Stimulated activated CD8-positive, alpha-beta memory T cell treated with anti-CD3 and anti-CD28 coated beads, Interleukin-15, amount 100 ng/mL, for 24 hours (primary cell): ENCODE measurements at regions not wholly inside any gene's neighbourhood (a gene's known extent, or its start where the extent isn't known, plus 50 kb on each side); places are given as distances from the start of the nearest gene placed in this dataset.
"Not testable (repeated sequence)": the region's sequence is repeated elsewhere in the genome, so short reads cannot be mapped to it uniquely, and the experiment has no call there.

ENCODE experiments used
- DNase-seq: peaks from one replicate; pipeline ENCODE4 v3.0.0-alpha.2; 2020; ENCODE audit warnings: low read depth

DNA sequence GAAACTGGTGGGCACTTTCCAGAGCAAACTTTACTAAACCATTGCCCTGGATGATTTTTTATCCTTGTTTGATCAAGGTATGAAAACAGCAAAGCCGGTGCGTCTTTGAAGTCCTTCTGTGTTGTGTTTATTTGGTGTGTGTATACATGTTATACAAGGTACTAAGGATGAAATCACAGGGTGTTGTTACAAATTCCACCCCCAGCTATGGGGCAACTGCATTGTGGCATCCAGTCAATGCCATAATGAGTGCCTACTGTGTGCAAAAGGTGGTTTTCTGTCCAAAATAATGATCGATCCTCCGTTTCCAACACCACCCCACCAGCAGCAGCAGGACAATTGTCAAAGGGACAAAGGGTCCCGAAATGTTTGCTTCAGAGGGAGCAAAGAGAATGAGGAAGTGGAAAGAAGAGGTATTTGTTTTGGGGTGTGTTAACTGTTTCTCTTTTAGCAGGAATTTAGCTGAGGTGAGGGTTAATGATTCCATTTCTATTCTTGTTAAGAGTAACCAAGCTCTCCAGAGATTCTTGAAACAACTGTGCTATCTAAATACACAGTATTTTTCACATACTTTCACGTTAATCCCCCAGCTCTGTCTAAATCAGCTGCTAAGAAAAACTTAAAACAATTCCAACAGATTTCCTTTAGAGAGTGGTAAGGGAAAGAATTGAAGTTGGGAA, 568.7 kb upstream of the KLF4 start:
- DNase-seq: no peak

DNA sequence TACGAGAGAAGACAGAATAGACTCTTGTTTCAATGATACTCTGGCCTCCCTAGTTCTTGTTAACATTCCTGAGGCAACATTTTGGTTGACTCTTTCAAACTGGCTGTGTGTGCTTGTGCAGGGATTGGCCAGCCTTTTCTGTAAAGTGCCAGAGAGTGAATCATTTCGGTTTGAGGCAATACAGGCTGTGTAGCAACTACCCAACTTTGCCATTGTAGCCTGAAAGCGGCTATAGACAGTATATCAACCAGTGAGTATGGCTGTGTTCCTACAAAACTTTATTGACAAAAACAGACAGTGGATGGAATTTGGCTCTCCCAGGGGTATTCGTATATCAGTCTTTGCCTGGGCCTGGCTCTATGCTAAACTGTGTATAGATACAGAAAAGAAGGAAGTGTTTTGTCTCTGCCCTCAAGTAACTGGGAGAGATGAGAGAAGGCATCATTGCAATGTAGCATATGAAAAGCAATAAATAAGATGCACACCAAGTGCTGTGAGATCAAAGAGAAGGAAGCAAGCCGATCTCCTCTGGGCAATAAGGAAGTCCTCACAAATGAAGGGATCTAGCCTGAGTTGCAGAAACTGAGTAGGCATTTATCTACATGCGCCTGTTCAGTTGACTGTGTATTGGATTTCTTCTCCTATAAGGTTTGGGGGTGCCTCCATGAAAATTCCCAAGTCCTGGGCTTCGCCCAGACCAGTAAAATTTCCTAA, 568.0 kb upstream of the KLF4 start:
- DNase-seq: no peak

DNA sequence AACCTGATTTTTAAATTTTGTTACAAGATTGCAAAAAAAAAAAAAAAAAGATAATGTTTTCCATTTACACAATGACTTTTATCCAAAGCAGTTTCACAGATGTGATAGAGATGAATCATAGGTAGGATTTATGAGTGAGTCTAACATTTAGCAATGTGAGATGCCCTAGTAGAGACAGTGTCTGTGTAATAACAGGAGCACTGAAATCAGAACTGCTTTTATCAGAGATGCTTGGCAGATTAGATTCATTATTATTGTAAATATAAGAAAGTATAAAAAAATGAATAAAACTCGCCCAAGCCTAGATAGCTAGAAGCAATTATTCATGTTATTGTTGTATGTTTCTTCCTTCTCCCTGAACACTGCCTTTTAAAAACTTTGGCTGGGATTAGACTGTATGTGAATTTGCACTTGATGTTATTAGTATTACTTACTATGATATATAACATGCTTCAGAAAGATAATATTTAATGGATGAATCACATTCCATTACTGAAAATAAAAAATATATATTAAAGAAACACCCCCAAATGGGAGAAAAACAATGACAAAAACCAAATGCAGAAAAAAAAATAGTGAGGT, 567.3 kb upstream of the KLF4 start:
- DNase-seq: no peak

DNA sequence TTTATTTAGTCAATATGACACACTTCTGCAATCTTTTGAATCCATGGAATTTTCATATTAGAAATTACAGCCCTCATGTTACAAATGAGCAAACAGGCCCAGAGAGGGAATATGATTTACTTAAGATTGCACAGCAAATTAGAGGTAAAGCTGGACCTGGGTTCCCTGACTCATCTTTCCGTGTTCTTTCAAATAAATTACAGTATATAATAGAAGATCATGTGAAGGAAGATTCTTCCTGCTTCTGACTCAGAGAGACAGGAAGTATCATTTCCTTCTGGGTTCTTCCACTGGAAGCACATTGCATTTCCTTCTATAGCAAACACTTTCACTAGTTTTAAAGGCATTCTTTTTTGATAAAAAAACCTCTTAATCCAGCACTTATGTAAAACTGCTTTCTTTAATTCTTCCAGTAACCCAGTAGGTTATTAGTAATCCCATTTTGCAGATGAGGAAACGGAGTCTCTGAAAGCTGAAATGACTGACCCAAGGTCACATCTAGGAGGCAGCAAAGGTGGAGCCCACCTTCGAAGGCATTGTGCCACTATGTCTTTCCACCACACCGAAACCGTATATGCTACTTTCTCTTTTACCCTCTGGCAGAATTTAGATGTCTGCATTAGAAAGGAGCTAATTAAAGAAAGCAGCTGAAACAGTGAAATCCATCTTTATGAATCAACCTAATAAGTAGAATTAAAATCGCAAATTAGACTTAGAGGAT, 566.7 kb upstream of the KLF4 start:
- no peak for DNase-seq

DNA sequence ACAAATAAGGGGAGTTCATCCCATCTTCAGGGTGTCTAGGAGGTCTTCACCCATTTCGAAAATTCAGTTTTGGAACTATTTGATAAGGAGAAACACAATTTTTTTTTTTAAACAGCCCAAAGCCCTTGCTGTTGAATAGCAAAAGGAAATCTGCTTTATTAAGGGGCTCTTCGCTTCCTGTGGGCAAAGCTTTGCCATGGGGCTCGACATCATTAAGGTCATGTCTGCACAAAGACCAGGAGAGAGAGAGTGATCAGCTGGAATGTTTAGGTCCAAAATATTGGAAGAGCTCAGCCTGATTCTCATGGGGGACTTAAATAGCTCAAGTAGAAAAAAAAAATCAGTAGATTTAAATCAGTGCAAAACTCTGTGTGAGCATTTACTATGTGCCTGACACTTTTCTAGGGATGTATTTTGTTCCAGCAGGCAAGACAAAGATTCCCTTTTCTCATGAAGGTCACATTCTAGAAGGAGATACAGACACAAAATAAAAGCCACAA, 564.6 kb upstream of the KLF4 start:
- DNase-seq: no peak

DNA sequence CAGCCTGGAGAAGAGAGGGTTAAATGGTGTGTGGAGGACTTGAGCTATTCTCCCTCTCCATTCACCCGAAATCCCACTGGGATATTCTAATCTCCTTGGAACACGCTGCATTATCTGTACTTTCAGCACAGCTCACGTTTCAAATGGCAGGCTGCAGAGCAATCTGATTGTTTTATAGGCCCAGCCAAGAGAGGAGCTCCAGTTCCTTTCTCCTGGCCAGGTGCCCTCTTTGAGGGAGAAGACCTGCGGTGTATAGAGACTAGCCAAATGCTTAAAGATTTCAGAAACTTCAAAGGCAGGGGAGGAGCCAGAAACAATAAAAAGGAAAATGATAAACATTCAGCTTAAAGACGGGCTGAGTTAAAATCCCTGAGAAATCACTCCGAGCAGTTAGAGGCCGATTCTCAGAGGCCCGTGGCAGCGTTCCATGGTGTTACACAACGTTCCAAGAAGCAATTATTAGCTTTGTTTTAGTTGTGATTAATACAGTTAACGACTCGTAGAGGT, 564.0 kb upstream of the KLF4 start:
- DNase-seq: no peak

DNA sequence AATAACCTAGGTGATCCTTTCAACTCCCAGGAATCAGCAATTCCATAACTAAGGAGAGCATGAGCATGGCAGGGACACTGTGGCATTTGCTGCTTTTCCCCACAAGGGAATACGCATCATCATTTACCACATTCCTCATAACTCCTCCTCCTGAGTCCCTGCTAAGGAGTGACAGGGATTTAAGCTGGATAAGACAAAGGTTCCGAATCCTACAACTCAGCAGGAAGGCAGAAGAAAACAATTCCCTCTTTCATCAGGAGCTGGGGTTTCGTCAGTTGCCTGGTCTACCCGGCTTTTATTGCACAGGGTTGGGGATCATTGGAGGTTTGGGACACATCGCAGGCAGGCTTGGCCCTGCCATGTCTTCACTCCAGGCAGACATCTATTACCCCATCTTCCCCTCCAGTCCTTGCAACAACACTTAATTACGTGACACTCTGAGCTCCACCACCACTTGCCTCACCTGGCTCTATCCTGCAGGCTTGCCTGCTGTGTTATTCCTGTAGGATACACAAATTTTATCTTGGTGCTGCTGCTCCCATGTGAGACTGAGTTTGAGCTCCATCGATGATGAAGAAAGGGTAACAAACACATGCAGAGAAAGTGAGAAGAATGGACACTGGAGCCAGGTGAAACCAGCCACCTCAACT, 563.0 kb upstream of the KLF4 start:
- no peak for DNase-seq

DNA sequence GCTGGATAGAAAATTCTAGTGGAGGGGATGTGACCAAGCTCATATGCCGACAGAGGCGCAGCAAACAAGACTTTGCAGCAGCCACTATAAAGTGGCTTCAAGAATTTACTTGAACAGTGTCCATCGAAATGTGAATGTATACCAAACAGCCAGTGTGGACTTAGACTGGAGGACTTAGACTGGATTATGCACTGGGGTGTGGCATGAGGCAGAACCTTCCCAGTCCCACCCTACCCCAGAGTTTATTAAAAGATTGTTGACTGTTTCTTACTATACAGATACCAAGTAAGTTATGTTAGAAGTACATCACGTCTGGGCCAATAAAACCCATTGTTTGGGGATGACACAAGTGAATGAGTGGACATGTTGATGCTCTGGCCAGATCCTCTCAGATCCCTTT, 561.3 kb upstream of the KLF4 start:
- no peak for DNase-seq

DNA sequence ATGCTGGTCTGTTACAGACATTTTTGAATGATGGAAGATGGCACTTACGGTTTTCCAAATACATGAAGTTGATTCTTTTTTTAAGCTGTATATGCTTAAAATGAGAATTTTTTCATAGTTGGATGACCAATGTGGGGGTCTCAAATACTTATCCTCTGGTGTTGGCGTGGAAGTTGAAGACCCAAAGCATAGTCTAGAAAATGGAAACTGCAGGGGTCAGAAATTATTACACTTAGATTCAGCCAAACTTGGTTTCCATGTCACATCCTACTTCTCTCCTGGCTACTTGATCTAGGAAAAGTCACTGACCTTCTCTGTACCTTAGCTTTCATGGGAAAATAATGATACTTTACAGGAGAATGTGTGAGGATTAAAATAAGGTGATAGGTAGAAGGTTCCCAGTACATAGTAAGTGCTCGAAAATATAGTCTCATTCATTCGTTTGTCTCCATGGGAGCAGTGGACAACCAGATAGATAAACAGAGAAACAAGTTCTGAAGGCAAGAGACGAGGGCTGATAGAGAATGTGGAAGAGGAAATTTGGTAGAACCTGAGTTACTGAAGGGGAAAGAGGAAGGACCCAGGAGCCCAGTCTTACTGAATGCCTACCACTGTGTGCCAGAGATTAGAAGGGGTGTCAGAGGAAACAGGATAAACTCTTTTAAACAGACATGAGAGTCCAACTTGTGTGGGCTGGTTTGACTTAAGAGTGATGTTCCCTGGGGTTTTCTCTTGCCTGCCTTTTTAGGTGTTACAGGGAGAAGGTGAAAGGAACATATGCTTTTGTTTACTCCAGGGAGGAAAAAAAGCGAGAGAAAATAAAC, 560.3 kb upstream of the KLF4 start:
- DNase-seq: no peak

DNA sequence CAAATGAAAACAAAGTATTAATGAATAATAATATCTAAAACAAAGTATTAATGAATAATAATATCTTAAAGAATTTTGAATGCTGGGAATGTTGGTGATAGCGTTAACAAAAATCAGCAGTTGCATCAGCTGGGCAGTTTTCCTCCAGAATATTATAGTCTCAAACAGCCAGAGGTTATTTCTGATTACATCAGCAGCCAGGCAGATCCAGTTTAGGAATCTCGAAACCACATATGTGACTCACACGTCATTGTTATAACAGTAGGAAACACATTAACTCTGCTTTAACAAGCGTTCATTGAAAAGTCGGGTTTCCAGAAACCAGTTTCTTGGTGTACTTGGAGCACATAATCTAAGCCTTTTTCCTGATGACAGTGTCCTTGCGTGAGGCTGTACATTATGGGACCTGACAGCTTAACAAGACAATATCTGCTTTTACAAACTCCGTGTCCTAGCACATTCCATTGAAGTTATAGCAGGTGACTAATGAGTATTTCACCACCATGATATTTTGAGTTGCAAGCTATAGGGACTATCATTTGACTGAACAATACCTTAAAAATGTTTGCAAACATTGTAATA, 559.5 kb upstream of the KLF4 start:
- DNase-seq: no peak

DNA sequence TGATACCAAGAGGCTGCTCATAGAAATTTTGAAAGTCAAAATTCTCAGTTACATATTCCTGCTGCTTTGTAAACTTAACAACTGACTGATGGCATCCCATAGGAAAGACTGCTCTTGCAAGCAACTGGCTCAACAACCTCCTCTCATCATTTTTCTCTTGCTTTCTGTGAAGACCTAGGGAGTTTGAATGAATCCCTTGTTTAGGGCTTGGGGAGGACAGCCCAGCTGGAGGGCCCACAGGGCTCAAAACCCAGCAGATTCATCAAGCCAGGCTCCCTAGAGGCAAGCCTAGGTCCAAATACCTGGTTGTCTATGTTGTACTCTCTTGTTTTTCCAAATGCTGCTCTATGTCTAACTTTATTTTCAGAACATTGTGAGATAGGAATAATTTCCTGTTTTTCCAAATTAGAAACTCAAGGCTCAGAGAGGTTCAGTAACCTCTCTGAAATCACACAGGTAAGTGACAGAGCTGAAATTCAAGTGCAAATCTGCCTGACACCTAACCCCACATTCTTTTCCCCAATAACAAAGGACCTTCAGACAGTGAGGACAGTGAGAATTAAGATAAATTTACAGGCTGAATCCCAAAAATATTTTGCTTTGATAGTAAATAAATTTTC, 558.9 kb upstream of the KLF4 start:
- no peak for DNase-seq

DNA sequence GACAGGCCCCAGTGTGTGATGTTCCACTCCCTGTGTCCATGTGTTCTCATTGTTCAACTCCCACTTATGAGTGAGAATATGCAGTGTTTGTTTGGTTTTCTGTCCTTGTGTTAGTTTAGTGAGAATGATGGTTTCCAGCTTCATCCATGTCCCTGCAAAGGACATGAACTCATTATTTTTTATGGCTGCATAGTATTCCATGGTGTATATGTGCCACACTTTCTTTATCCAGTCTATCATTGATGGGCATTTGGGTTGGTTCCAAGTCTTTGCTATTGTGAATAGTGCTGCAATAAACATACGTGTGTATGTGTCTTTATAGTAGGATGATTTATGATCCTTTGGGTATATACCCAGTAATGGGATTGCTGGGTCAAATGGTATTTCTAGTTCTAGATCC, 558.2 kb upstream of the KLF4 start:
- DNase-seq: not testable (repeated sequence)

DNA sequence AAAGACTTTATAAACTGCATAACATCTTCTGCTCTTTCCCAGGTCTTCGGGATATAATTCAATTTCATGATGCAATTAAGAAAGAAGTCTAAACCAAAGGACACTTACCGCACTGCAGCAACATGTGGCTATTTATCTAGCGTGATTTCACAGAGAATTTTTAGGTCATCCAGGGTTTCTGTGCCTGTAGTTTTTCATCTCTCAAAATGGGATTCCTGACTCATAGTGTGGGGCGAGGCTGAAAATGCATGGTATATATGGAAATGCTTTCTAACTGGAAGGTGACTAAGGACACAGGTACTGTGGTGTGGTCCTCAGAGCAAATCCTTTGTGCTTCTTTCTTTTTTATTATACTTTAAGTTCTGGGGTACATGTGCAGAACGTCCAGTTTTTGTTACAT, 557.7 kb upstream of the KLF4 start:
- no peak for DNase-seq

DNA sequence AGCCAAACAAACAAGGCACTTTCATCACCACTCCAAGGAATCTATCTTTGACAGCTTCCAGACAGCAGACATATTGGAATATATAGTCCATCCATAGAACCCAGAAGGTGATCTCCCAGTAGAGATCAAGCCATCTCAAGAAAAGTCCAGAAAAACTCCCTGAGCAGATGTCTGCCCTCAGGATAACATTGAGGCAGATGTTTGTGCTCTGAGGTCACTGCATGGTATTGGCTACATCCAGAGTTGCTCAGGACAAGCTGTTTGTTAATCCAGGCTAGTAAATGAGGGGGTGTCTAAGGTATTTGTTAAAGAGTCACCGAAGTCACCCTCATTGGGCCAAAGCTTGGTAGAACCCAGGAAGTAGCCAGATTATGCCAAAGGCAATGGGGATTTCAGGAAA, 556.3 kb upstream of the KLF4 start:
- DNase-seq: no peak

DNA sequence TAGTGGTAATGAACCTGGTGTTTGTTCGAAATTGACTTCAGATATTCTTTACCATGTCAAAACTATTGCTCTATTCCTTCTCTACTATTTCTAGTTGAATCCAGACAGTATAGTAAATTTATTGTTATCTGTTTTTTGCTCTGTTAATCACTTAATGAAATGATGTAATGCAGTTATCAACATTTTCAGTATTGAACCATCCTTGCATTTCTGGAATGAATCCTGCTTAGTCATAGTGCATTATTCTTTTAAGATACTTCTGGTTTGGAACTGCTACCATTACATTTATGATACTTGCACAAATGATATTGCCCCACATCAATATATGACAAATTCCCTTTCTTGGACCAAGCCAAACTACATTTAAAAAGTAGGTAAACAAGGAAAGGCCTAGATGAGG, 554.0 kb upstream of the KLF4 start:
- DNase-seq: no peak

DNA sequence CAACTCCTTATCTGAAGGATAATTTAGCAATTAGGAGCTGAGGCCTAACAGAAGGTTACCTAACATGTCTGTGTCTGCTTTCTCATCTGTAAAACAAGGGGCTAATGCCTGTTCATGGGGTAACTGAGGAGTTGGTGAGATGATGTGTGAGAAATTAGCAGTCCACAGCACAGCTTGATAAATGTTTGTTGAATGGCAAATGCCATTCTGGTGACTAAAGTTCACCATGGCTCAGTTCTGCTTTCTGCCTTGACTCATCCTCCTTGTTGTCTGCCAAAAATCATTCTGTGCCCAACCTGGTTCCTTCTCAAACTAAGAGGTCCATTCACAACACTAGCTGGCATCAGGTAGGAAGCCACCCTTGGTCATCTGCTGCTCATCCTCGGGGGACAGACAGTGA, 552.0 kb upstream of the KLF4 start:
- DNase-seq: no peak

DNA sequence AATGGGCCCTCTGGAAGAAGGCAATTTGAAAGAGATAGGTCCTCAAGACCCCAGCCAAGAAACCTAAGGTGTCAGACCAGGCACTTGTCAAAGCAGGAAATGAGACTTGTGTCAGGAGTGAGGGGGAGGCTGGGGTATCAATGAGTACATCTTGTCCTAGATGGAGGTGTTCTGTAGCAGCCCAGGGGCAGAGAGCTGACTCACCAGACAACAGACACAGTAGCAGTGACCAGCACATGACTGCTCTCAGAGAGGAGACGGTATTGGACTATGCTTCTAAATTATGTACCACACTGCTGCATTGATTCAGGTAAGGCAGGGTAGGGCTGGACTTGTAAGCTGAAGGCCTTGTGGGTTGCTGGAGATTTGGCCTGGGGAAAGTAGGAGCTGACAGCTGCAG, 551.2 kb upstream of the KLF4 start:
- no peak for DNase-seq

DNA sequence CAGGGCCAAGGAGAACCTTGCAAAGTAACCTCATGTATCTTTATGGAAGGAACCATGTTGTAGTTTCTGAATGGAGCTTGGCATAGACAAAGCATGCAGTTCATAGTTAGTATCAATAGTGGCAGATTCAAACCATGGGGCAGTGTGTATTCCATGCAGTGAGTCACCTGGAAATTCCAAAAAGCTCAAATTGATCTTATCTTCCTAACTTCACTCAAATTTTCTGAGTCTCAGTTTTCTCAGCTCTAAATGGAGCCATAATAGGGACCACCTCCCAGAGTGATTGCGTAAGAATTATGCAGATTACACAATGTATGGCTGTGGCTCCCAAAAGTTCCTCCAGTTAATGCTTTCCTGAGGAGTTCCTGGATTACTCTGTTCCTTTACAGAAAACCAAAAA, 549.9 kb upstream of the KLF4 start:
- DNase-seq: no peak

DNA sequence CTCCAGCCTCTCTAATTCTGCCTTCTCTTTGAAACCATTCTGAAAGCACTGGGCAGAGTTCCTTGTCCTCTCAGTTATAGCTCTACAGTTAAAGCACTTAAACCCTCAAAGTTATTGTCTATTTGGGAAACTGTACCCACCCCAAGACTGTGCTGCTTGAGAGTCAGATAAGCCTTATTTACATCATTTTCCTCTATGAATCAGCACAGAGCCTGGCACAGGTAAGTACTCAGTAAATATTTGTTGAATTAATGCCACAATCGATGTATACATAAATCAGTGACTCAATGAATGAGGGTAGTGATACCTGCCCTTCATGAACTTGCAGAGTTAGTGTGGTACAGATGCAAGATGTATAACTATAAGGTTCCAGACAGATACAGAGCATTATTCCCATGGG, 549.4 kb upstream of the KLF4 start:
- DNase-seq: no peak

DNA sequence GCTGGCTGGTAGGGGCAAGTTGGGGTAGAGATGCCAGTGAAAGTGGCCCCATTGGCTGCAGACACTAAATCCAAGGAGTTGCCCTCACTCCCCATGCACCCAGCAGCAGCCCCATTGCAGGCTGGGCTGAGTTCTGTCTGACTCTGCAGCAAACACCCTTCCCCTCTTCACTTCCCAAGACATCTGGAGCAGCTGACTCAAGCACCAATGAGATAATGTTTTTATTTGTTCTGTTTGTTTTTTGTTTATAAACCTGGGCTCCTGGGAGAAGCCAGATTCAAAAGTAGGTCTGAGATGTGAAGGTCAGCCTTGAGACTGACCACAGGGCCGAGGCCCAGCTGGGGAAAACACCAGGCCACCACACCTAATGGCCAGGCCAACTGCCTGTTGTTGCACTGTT, 545.9 kb upstream of the KLF4 start:
- DNase-seq: no peak
